ENCODE measurements at regions not wholly inside any gene's neighbourhood (a gene's known extent, or its start where the extent isn't known, plus 50 kb on each side); places are given as distances from the start of the nearest gene placed in this dataset.
A peak's percentile ranks its signal among the peaks of the same experiment; 100 is the strongest.
"Not testable (repeated sequence)": the region's sequence is repeated elsewhere in the genome, so short reads cannot be mapped to it uniquely, and the experiment has no call there.

DNA sequence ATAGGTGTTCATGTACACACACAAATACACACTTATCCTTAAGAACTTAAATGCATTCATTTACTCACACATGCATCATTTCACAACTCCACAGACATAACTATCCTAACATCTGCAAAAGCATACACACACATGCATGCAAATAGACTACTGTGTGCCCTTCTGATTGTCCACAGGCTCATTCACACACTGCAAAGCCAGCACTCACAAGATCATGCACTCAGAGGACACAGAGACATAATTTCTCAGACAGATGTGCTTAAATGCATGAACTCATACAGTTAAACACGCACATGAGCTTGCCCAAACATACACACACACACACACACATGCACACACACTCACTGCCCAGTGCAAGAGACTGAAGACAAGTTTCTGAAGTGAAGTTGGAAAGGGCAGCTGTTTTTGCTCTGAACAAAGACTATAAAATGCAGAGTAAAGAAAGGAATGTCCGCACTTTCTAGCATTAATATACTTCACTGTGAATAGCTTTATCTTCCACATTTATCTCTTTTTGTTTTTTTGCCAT, 1018.0 kb upstream of the HS3ST1 start:
- Histone ChIP-seq H3K36me3 (no peaks in the 10 kb centered on the region), H3K4me3 (no peak overlapping the region), H3K4me1 (no peaks in the 10 kb centered on the region), H3K9me3 (no peaks in the 10 kb centered on the region), H3K27me3 (no peaks in the 10 kb centered on the region), H3K27ac (peak overlapping the region in 1 of 2 donors; percentile 9)
- no peak for DNase-seq
- intact Hi-C loops (cut with DNase I; ENCODE audit: low total_unique reads): no loop called here
- TF ChIP-seq, protein P1, sequence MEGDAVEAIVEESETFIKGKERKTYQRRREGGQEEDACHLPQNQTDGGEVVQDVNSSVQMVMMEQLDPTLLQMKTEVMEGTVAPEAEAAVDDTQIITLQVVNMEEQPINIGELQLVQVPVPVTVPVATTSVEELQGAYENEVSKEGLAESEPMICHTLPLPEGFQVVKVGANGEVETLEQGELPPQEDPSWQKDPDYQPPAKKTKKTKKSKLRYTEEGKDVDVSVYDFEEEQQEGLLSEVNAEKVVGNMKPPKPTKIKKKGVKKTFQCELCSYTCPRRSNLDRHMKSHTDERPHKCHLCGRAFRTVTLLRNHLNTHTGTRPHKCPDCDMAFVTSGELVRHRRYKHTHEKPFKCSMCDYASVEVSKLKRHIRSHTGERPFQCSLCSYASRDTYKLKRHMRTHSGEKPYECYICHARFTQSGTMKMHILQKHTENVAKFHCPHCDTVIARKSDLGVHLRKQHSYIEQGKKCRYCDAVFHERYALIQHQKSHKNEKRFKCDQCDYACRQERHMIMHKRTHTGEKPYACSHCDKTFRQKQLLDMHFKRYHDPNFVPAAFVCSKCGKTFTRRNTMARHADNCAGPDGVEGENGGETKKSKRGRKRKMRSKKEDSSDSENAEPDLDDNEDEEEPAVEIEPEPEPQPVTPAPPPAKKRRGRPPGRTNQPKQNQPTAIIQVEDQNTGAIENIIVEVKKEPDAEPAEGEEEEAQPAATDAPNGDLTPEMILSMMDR (IDR thresholded peaks at IDR 0.05): no peak
- TF ChIP-seq POLR2A (IDR thresholded peaks at IDR 0.05): no peak

DNA sequence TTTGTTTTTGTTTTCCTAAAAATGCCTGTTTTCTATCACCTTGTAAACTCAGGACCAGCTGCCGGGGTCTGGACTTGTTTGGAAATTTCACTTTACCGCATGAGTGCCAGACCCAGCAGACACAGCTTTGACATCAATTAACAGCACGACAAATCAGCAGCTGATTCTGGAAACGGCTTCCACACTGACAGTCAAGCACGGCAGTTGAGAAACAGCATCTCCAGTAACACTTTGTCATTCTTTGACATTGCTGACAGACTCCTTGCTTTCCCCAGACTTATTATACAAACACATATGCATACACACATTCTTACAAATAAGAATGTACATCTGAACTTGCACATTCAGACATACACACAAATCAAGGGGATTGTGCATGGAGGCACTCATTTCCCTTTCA, 1017.6 kb upstream of the HS3ST1 start:
- no peak overlapping the region for H3K4me3 ChIP-seq
- H3K27ac ChIP-seq: no peak overlapping the region
- intact Hi-C loops (cut with DNase I; ENCODE audit: low total_unique reads): no loop called here
- H3K9me3 ChIP-seq: no peaks in the 10 kb centered on the region
- TF ChIP-seq POLR2A (IDR thresholded peaks at IDR 0.05): no peak
- no peaks in the 10 kb centered on the region for H3K4me1 ChIP-seq
- H3K36me3 ChIP-seq: no peaks in the 10 kb centered on the region
- no peak for DNase-seq
- H3K27me3 ChIP-seq: no peaks in the 10 kb centered on the region

DNA sequence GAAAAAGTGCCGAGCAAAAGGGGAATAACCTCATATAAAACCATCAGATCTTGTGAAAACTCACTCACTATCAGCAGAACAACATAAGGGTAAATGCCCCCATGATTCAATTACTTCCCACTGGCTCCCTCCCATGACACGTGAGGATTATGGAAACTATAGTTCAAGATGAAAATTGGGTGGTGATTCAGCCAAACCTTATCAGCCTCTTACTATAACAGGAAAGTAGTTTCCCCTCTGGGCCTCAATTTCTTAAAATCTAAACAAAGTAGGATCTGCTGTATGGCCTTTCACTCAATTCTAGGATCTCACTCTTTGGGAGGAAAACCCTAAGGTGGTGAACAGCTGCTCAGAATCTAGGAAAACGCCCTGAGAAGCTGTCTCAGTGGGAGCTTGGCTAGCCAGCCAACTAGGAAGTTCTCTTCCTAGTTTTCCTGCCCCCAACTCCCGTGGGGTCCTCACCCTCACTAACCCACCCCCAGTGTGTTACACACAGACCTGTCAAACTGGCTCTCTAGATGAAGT, 1017.1 kb upstream of the HS3ST1 start:
- no peaks in the 10 kb centered on the region for H3K27me3 ChIP-seq
- no peak for DNase-seq
- H3K4me1 ChIP-seq: no peaks in the 10 kb centered on the region
- no peak overlapping the region for H3K4me3 ChIP-seq
- no peak for TF ChIP-seq POLR2A (IDR thresholded peaks at IDR 0.05)
- TF ChIP-seq, protein P1 (IDR thresholded peaks at IDR 0.05): no peak
- no peaks in the 10 kb centered on the region for H3K9me3 ChIP-seq
- no peaks in the 10 kb centered on the region for H3K36me3 ChIP-seq
- H3K27ac ChIP-seq: no peak overlapping the region
- intact Hi-C loops (cut with DNase I; ENCODE audit: low total_unique reads): no loop called here

DNA sequence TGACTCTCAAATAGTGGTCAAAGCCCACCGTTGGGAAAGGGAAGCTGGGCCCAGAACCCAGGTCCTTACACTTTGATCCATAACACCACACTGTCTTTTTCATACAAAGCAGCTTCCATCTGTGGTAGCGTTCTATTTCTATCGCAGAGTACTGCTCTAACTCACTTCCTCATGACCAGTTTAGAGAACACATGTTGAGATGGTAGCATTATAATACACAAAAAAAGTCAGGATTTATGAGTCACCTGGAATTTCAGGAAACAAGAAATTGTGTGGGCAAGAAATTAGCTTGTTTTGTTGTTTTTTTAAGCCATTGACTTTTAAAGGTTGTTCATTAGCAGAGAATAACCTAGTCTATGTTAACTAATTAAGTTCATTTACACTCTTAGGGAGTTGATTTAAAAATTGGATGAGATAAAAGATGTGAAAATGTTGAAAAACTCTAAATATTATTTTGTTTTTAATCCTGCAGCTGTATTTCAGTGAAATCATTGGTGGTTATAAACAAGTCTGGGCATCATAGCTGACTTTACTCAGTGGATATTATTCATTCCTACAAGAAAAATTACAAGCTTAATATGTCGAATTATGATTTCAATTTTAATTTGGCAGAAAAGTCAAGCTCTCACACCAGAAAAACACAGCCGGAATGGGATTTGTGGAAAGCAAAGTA, 1011.1 kb upstream of the HS3ST1 start:
- Histone ChIP-seq H3K27ac (no peak overlapping the region), H3K9me3 (no peaks in the 10 kb centered on the region), H3K4me1 (no peaks in the 10 kb centered on the region), H3K36me3 (no peaks in the 10 kb centered on the region), H3K4me3 (no peak overlapping the region), H3K27me3 (no peaks in the 10 kb centered on the region)
- intact Hi-C loops (cut with DNase I; ENCODE audit: low total_unique reads): no loop called here
- no peak for DNase-seq
- no peak for TF ChIP-seq POLR2A (IDR thresholded peaks at IDR 0.05)
- TF ChIP-seq, protein P1 (IDR thresholded peaks at IDR 0.05): no peak

DNA sequence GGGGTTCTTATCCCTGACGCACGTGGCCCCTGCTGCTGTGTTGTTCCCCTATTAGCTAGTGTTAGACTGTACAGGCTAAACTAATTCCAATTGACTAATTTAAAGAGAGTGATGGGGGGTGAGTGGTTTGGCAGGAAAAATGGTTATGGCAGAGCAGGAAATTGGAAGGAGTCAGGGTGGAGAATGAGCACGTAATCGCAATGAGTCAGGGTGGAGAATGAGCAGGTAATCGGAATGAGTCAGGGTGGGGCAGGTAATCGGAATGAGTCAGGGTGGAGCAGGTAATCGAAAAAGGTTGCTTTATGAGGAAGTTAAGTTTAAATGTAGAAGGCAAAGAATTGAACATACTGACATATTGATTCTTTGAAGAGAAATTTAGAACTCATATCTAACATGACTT, 1002.6 kb upstream of the HS3ST1 start:
- DNase-seq; H3K27me3 ChIP-seq; H3K9me3 ChIP-seq; H3K36me3 ChIP-seq; H3K27ac ChIP-seq; H3K4me1 ChIP-seq; intact Hi-C loops (cut with DNase I; ENCODE audit: low total_unique reads); H3K4me3 ChIP-seq: not testable (repeated sequence)

DNA sequence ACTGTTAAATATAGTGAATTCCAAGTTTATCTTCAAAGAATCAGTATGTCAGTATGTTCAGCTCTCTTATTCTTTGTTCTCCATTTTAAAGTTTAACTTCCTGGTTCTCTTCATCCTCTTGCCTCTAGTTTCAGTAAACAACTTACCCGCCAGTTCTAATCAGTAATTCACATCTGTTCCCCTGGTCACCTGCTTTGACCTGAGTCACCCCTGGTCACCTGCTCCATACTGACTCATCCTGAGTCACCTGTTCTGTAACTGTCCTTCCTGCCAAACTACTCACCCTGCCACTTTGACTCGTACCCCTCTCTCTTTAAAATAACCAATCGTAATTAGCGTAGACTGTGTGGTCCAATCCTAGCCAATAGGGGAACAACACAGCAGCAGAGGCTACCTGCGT, 992.7 kb upstream of the HS3ST1 start:
- no peaks in the 10 kb centered on the region for H3K36me3 ChIP-seq
- intact Hi-C loops (cut with DNase I; ENCODE audit: low total_unique reads): no loop called here
- H3K4me1 ChIP-seq: no peaks in the 10 kb centered on the region
- H3K27me3 ChIP-seq: no peaks in the 10 kb centered on the region
- H3K27ac ChIP-seq: no peak overlapping the region
- DNase-seq: no peak
- H3K9me3 ChIP-seq: no peaks in the 10 kb centered on the region
- no peak overlapping the region for H3K4me3 ChIP-seq
- no peak for TF ChIP-seq POLR2A (IDR thresholded peaks at IDR 0.05)
- TF ChIP-seq, protein P1 (IDR thresholded peaks at IDR 0.05): no peak
